Mesenchymal stem cell (in vitro differentiated cells and primary cell): ENCODE measurements at regions not wholly inside any gene's neighbourhood (a gene's known extent, or its start where the extent isn't known, plus 50 kb on each side); places are given as distances from the start of the nearest gene placed in this dataset.
A peak's percentile ranks its signal among the peaks of the same experiment; 100 is the strongest.

Source experiments
- DNase-seq: peaks from one replicate; pipeline ENCODE4 v3.0.0-alpha.2; 2013
- H2AFZ ChIP-seq: one replicate; pipeline ENCODE4 v1.6.1; 2013; ENCODE audit warnings: low read depth, mild to moderate bottlenecking, control low read depth, inconsistent platforms, low read length, moderate library complexity
- H2AK5ac ChIP-seq: 2 replicates; pipeline ENCODE4 v1.6.1; 2013; ENCODE audit warnings: low read length, moderate library complexity, mild to moderate bottlenecking, inconsistent platforms; ENCODE audit not compliant: severe bottlenecking
- H2BK120ac ChIP-seq: one replicate; pipeline ENCODE4 v1.6.1; 2013; ENCODE audit warnings: low read depth, mild to moderate bottlenecking, inconsistent platforms, low read length, moderate library complexity
- H2BK12ac ChIP-seq, 2 experiments: one replicate each; pipeline ENCODE4 v1.6.1; 2013; ENCODE audit warnings: inconsistent platforms in 2 of 2, low read length in 2 of 2, mild to moderate bottlenecking in 2 of 2, moderate library complexity in 2 of 2, control low read depth in 1 of 2
- H2BK15ac ChIP-seq: one replicate; pipeline ENCODE4 v1.6.1; 2013; ENCODE audit warnings: mild to moderate bottlenecking, low read depth, inconsistent platforms; ENCODE audit not compliant: poor library complexity, severe bottlenecking
- H2BK5ac ChIP-seq: 2 replicates; pipeline ENCODE4 v1.6.1; 2013; ENCODE audit warnings: low read depth, mild to moderate bottlenecking, low read length, control low read depth, inconsistent platforms; ENCODE audit not compliant: poor library complexity, severe bottlenecking
- H3K14ac ChIP-seq, 2 experiments: one replicate each; pipeline ENCODE4 v1.6.1; 2013; ENCODE audit warnings: inconsistent platforms in 2 of 2, low read length in 2 of 2, control low read depth in 1 of 2, mild to moderate bottlenecking in 1 of 2, moderate library complexity in 1 of 2
- H3K18ac ChIP-seq, 2 experiments: one replicate each; pipeline ENCODE4 v1.6.1; 2013; ENCODE audit warnings: inconsistent platforms in 2 of 2, low read length in 2 of 2, control low read depth in 1 of 2, low read depth in 1 of 2, mild to moderate bottlenecking in 1 of 2
- H3K23ac ChIP-seq, 2 experiments: one replicate each; pipeline ENCODE4 v1.6.1; 2013; ENCODE audit warnings: inconsistent platforms in 2 of 2, low read length in 2 of 2, mild to moderate bottlenecking in 2 of 2, moderate library complexity in 2 of 2, control low read depth in 1 of 2
- H3K27ac ChIP-seq: 2 replicates; pipeline ENCODE4 v1.5.1; 2013; ENCODE audit warnings: mild to moderate bottlenecking, moderate library complexity, low read length, control low read depth, inconsistent platforms; ENCODE audit not compliant: poor library complexity, severe bottlenecking
- H3K27me3 ChIP-seq, 2 experiments: 2 replicates each; pipeline versions ENCODE4 v1.6.1 to v1.7.0; 2013; ENCODE audit warnings: low read length in 2 of 2, mild to moderate bottlenecking in 2 of 2, moderate library complexity in 2 of 2, control low read depth in 1 of 2, inconsistent platforms in 1 of 2; ENCODE audit not compliant: control insufficient read depth in 1 of 2, insufficient read depth in 1 of 2
- H3K36me3 ChIP-seq, 2 experiments: 2 replicates each; pipeline versions ENCODE4 v1.6.1 to v1.7.0; 2013; ENCODE audit warnings: low read length in 2 of 2, control low read depth in 1 of 2, inconsistent platforms in 1 of 2, low read depth in 1 of 2, mild to moderate bottlenecking in 1 of 2; ENCODE audit not compliant: insufficient read depth in 2 of 2, control insufficient read depth in 1 of 2
- H3K4ac ChIP-seq, 2 experiments: one replicate each; pipeline ENCODE4 v1.6.1; 2013; ENCODE audit warnings: inconsistent platforms in 2 of 2, low read length in 2 of 2, mild to moderate bottlenecking in 2 of 2, moderate library complexity in 2 of 2, control low read depth in 1 of 2, low read depth in 1 of 2
- H3K4me1 ChIP-seq: 2 replicates; pipeline ENCODE4 v1.6.1; 2013; ENCODE audit warnings: low read depth, low read length, control low read depth; ENCODE audit not compliant: control insufficient read depth, insufficient read depth
- H3K4me2 ChIP-seq: 2 replicates; pipeline ENCODE4 v1.6.1; 2013; ENCODE audit warnings: low read length, mild to moderate bottlenecking, inconsistent platforms; ENCODE audit not compliant: poor library complexity, severe bottlenecking
- H3K4me3 ChIP-seq, 2 experiments: 2 replicates each; pipeline versions ENCODE4 v1.5.1 to v1.7.0; 2013; ENCODE audit warnings: low read length in 2 of 2, mild to moderate bottlenecking in 2 of 2, control low read depth in 1 of 2, low read depth in 1 of 2; ENCODE audit not compliant: insufficient read depth in 1 of 2
- H3K79me1 ChIP-seq: replicated peaks from 2 replicates; pipeline ENCODE4 v1.6.1; 2013; ENCODE audit warnings: mild to moderate bottlenecking, control low read depth, low read length, inconsistent platforms; ENCODE audit not compliant: poor library complexity, severe bottlenecking
- H3K9ac ChIP-seq: 2 replicates; pipeline ENCODE4 v1.7.0; 2013; ENCODE audit warnings: mild to moderate bottlenecking, low read length, moderate library complexity
- H3K9me3 ChIP-seq: 2 replicates; pipeline ENCODE4 v1.7.0; 2013; ENCODE audit warnings: mild to moderate bottlenecking, low read length; ENCODE audit not compliant: control insufficient read depth
- H4K8ac ChIP-seq: one replicate; pipeline ENCODE4 v1.6.1; 2013; ENCODE audit warnings: inconsistent platforms, mild to moderate bottlenecking, low read length, moderate library complexity
- H4K91ac ChIP-seq: one replicate; pipeline ENCODE4 v1.6.1; 2013; ENCODE audit warnings: mild to moderate bottlenecking, low read length, inconsistent platforms
- WGBS: methylation state at CpG from one replicate; pipeline ENCODE4 v1.1.7; 2013; ENCODE audit warnings: mixed read lengths; 5-methylcytosine and 5-hydroxymethylcytosine counted together

DNA sequence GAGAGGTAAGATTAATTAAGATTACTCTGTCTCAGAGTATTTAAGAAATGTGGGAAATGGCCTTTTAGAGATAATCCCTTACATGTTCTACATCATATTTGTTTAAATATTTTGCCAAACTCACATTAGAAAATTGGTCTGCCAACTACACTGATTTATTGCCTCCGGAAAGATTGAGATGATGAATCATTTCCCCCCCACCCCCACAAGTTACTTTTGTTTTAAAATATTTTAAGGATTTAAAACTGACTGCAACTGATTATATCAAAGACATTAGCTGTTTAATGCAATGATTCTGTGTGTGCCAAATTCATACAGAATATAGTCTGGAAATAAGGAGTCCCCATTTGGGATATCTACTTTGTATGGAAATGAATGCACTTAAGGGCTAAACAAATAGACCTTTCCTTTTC, 674.4 kb downstream of the PRR16 start:
- Histone ChIP-seq H2BK120ac (no peak overlapping the region), H3K23ac (no peak overlapping the region), H2BK5ac (no peak overlapping the region), H3K36me3 (no peaks in the 10 kb centered on the region), H3K4me1 (no peaks in the 10 kb centered on the region), H3K27me3 (no peaks in the 10 kb centered on the region), H3K4me2 (no peak overlapping the region), H4K8ac (no peak overlapping the region), H2AK5ac (no peak overlapping the region), H3K79me1 (no peaks in the 10 kb centered on the region), H3K4ac (no peak overlapping the region), H2BK12ac (no peak overlapping the region), H3K4me3 (no peak overlapping the region), H3K27ac (no peak overlapping the region), H3K18ac (no peak overlapping the region), H3K14ac (no peak overlapping the region), H4K91ac (no peak overlapping the region), H3K9ac (no peak overlapping the region), H2AFZ (no peak overlapping the region), H3K9me3 (no peaks in the 10 kb centered on the region), H2BK15ac (no peak overlapping the region)
- no CpG with 5 or more reads among the region's 1 CpG for WGBS
- DNase-seq, result no peak

DNA sequence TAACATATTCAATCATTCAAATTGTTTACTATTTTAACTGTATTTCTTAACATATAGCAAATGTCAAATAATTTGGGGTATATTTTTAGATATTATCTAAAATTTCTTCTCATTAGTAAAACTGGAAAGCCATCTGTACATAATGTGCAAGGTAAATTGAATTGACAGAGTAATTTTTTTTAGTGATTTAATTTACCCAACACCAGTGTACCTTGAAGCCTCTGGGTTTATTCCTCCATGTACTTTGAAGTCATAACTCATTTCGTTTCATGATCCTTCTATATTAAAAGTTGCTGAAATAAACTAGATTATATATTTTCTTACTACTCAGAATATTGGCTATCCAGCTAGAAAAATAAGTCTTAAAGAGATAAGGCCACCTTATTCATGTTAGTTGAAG, 674.9 kb downstream of the PRR16 start:
- Histone ChIP-seq H2BK12ac (no peak overlapping the region), H2BK15ac (no peak overlapping the region), H3K27me3 (no peaks in the 10 kb centered on the region), H2BK120ac (no peak overlapping the region), H3K4ac (no peak overlapping the region), H3K14ac (no peak overlapping the region), H2BK5ac (no peak overlapping the region), H3K4me3 (no peak overlapping the region), H2AFZ (no peak overlapping the region), H3K23ac (no peak overlapping the region), H3K79me1 (no peaks in the 10 kb centered on the region), H3K4me2 (no peak overlapping the region), H3K9me3 (no peaks in the 10 kb centered on the region), H3K9ac (no peak overlapping the region), H3K27ac (no peak overlapping the region), H3K4me1 (no peaks in the 10 kb centered on the region), H3K18ac (no peak overlapping the region), H3K36me3 (no peaks in the 10 kb centered on the region), H2AK5ac (no peak overlapping the region), H4K91ac (no peak overlapping the region), H4K8ac (no peak overlapping the region)
- DNase-seq, result no peak
- no CpG with 5 or more reads among the region's 1 CpG for WGBS

DNA sequence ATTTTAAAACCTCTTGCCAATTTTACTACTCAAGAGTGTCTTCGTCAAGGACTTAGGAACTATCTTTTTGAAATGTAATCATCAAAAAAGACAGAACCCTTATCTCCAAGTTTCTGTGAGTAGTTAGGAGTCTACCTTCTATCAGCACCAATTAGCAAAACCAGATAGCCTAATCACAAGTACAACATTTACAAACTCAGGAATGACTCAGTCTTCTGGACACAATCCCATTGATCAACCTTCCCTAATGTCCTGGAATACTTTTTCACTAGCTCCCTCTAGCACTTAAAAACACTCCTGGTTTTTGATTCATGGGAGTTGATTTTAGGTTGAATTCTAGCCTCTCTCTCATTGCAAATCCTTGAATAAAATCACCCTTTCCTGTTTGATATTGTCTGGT, 680.7 kb downstream of the PRR16 start:
- no peak overlapping the region for H3K14ac ChIP-seq
- no peak overlapping the region for H2BK120ac ChIP-seq
- no peak overlapping the region for H2BK5ac ChIP-seq
- H3K18ac ChIP-seq, result no peak overlapping the region
- H3K4me3 ChIP-seq, result no peak overlapping the region
- no peaks in the 10 kb centered on the region for H3K9me3 ChIP-seq
- no peak overlapping the region for H3K27ac ChIP-seq
- WGBS, result no CpG with 5 or more reads among the region's 1 CpG
- H3K9ac ChIP-seq, result no peak overlapping the region
- no peaks in the 10 kb centered on the region for H3K4me1 ChIP-seq
- no peak overlapping the region for H2AFZ ChIP-seq
- no peak overlapping the region for H4K91ac ChIP-seq
- H2BK15ac ChIP-seq, result no peak overlapping the region
- no peaks in the 10 kb centered on the region for H3K79me1 ChIP-seq
- no peaks in the 10 kb centered on the region for H3K27me3 ChIP-seq
- no peak overlapping the region for H4K8ac ChIP-seq
- H2BK12ac ChIP-seq, result no peak overlapping the region
- peak; percentile 41 for DNase-seq
- H3K4me2 ChIP-seq, result no peak overlapping the region
- no peak overlapping the region for H3K4ac ChIP-seq
- H3K36me3 ChIP-seq, result no peaks in the 10 kb centered on the region
- no peak overlapping the region for H3K23ac ChIP-seq
- no peak overlapping the region for H2AK5ac ChIP-seq

DNA sequence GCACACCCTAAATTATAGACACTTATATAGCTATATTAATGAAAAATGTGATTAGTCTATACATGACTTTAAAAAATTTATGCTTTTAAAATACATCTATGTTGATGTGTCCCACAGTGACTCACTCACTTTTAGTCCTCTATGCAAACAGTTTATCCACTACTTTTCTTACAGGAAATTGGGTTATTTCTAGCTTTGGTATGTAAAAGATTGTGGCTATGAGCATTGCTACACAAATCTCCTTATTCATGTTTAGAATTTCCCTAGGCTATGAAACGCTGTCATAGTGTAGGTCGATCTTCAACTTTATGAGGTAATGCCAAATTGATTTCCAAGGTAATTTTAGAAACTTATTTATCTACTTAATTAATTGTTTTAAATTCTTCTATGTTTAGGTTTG, 687.4 kb downstream of the PRR16 start:
- DNase-seq, result peak; percentile 13
- H3K36me3 ChIP-seq, result no peaks in the 10 kb centered on the region
- H3K18ac ChIP-seq, result no peak overlapping the region
- no peak overlapping the region for H4K91ac ChIP-seq
- H3K27ac ChIP-seq, result no peak overlapping the region
- H2BK120ac ChIP-seq, result no peak overlapping the region
- H3K4me3 ChIP-seq, result no peak overlapping the region
- no peak overlapping the region for H2AFZ ChIP-seq
- H3K27me3 ChIP-seq, result no peaks in the 10 kb centered on the region
- WGBS, result no CpG with 5 or more reads among the region's 2 CpGs
- no peak overlapping the region for H2BK15ac ChIP-seq
- H2BK12ac ChIP-seq, result no peak overlapping the region
- H2AK5ac ChIP-seq, result no peak overlapping the region
- no peaks in the 10 kb centered on the region for H3K79me1 ChIP-seq
- H3K9ac ChIP-seq, result no peak overlapping the region
- H3K14ac ChIP-seq, result no peak overlapping the region
- H3K23ac ChIP-seq, result no peak overlapping the region
- no peak overlapping the region for H4K8ac ChIP-seq
- H3K4me1 ChIP-seq, result no peaks in the 10 kb centered on the region
- H3K4me2 ChIP-seq, result no peak overlapping the region
- no peak overlapping the region for H3K4ac ChIP-seq
- no peak overlapping the region for H2BK5ac ChIP-seq
- no peaks in the 10 kb centered on the region for H3K9me3 ChIP-seq
